ENCODE measurements at regions not wholly inside any gene's neighbourhood (a gene's known extent, or its start where the extent isn't known, plus 50 kb on each side); places are given as distances from the start of the nearest gene placed in this dataset.

DNA sequence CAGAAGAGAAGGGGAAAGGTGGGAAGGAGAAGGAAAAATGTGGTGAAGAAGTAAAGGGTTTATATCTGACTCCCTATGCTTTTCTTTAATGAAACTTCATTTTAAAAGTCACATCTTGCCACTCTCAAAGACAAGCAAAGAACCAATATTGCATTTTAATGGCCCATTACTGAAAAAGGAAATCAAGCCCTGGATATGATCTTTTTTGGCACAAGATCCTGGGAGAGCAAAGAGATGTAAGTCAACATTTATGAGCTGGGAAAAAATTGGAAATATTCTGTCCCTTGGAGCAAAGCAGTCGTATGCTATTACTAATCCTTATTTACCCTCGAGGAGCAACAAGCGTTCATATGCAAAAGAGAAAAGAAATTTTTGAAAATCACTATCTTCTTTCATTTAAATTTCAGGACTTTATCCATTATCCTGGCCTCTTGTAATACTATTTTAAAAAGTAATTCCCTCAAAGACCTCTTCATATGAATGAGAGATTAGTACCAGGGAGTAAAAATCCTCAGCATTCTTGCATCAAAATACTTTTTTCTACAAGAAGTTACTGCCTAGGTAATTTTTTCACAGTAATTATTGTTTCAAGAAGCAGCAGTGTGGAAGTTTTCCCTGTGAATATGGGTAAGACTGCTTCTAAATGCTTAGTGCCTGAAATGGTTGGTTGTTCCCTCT is 435.3 kb upstream of the PDZRN3 start:
- no peak for TF ChIP-seq EZH2 (IDR thresholded peaks at IDR 0.05; ENCODE audit: borderline replicate concordance, insufficient read depth, low read length, poor library complexity, severe bottlenecking)
- TF ChIP-seq, protein P1, sequence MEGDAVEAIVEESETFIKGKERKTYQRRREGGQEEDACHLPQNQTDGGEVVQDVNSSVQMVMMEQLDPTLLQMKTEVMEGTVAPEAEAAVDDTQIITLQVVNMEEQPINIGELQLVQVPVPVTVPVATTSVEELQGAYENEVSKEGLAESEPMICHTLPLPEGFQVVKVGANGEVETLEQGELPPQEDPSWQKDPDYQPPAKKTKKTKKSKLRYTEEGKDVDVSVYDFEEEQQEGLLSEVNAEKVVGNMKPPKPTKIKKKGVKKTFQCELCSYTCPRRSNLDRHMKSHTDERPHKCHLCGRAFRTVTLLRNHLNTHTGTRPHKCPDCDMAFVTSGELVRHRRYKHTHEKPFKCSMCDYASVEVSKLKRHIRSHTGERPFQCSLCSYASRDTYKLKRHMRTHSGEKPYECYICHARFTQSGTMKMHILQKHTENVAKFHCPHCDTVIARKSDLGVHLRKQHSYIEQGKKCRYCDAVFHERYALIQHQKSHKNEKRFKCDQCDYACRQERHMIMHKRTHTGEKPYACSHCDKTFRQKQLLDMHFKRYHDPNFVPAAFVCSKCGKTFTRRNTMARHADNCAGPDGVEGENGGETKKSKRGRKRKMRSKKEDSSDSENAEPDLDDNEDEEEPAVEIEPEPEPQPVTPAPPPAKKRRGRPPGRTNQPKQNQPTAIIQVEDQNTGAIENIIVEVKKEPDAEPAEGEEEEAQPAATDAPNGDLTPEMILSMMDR (IDR thresholded peaks at IDR 0.05; ENCODE audit: poor library complexity, severe bottlenecking) = no peak
- TF ChIP-seq TAF1 (IDR thresholded peaks at IDR 0.05; ENCODE audit: low read depth) = no peak
